ENCODE measurements at regions not wholly inside any gene's neighbourhood (a gene's known extent, or its start where the extent isn't known, plus 50 kb on each side); places are given as distances from the start of the nearest gene placed in this dataset.

- DNase-seq: no peak
Observed at GRCh38 chr18:38052879-38053590, 487.4 kb upstream of the CELF4 start.

- no peak for DNase-seq
Observed at GRCh38 chr18:38047820-38048219, 482.2 kb upstream of the CELF4 start.

- DNase-seq: no peak
Observed at GRCh38 chr18:38046651-38047050, 481.1 kb upstream of the CELF4 start.

GRCh38 chr18:38045845-38046244 is 480.2 kb upstream of the CELF4 start:
- no peak for DNase-seq

- no peak for DNase-seq
Observed at GRCh38 chr18:38042211-38042890, 476.8 kb upstream of the CELF4 start.

- no peak for DNase-seq
Observed at GRCh38 chr18:38038242-38038641, 472.6 kb upstream of the CELF4 start.

- no peak for DNase-seq
Observed at GRCh38 chr18:38035193-38035592, 469.6 kb upstream of the CELF4 start.

- no peak for DNase-seq
Observed at GRCh38 chr18:38033282-38033681, 467.7 kb upstream of the CELF4 start.

GRCh38 chr18:38032516-38032915 is 466.9 kb upstream of the CELF4 start:
- no peak for DNase-seq

- DNase-seq: no peak
Observed at GRCh38 chr18:38028946-38029345, 463.3 kb upstream of the CELF4 start.

- no peak for DNase-seq
Observed at GRCh38 chr18:38025433-38026038, 459.9 kb upstream of the CELF4 start.

GRCh38 chr18:38023871-38024270 is 458.3 kb upstream of the CELF4 start:
- no peak for DNase-seq

GRCh38 chr18:38022234-38022633 is 456.6 kb upstream of the CELF4 start:
- DNase-seq: no peak

- no peak for DNase-seq
Observed at GRCh38 chr18:38019292-38019691, 453.7 kb upstream of the CELF4 start.

GRCh38 chr18:38010971-38011857 is 445.6 kb upstream of the CELF4 start:
- no peak for DNase-seq

GRCh38 chr18:38010037-38010436 is 444.4 kb upstream of the CELF4 start:
- DNase-seq: no peak

GRCh38 chr18:38009320-38009719 is 443.7 kb upstream of the CELF4 start:
- no peak for DNase-seq

GRCh38 chr18:38007676-38008330 is 442.2 kb upstream of the CELF4 start:
- DNase-seq: no peak

- DNase-seq: no peak
Observed at GRCh38 chr18:38007026-38007425, 441.4 kb upstream of the CELF4 start.

- no peak for DNase-seq
Observed at GRCh38 chr18:38006541-38006940, 440.9 kb upstream of the CELF4 start.

GRCh38 chr18:37997695-37998094 is 432.1 kb upstream of the CELF4 start:
- DNase-seq: no peak

GRCh38 chr18:37987901-37988300 is 422.3 kb upstream of the CELF4 start:
- DNase-seq: no peak

GRCh38 chr18:37986665-37987064 is 421.1 kb upstream of the CELF4 start:
- no peak for DNase-seq
